ENCODE measurements at regions not wholly inside any gene's neighbourhood (a gene's known extent, or its start where the extent isn't known, plus 50 kb on each side); places are given as distances from the start of the nearest gene placed in this dataset.

DNA sequence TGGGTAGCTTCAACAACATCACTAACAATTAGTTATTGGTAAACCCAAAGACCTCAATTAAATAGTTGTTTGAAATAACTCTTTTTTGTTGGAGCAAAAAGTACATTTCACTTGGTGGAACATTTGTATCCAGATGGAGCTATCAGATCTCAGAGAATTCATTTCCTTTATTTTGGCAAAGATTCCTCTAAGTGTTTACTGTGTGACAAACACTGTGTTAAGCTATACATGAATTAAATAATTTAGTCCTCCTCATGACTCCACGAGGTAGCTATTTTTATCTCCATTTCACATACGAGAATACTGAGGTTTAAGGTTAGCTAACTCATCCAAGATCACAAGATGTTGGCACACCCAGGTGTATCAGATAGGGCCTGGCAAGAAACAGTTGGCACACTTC lies 104.0 kb upstream of the IMMP2L start:
- Histone ChIP-seq H3K4ac (ENCODE audit: low read depth, low read length) (no peak overlapping the region), H3T11ph (ENCODE audit: low read length) (no peak overlapping the region), H3K9ac (ENCODE audit: extremely low read depth, insufficient read length, low read length) (no peak overlapping the region), H2BK5ac (ENCODE audit: insufficient read length, low read length) (no peak overlapping the region), H2AFZ (ENCODE audit: low read length) (no peak overlapping the region), H4K8ac (replicated peaks; ENCODE audit: insufficient read length, low read depth, low read length) (no peak overlapping the region), H3K27ac (ENCODE audit: insufficient read length, low read depth, low read length) (no peak overlapping the region), H3K14ac (ENCODE audit: insufficient read depth, low read length) (no peak overlapping the region), H3K4me1 (ENCODE audit: insufficient read depth, low read length) (no peaks in the 10 kb centered on the region), H2AK5ac (ENCODE audit: insufficient read length, low read length) (no peak overlapping the region), H3K79me1 (ENCODE audit: insufficient read depth, low read depth, low read length, poor library complexity, severe bottlenecking) (no peaks in the 10 kb centered on the region), H3K9me3 (ENCODE audit: control insufficient read depth, low read depth, low read length) (no peaks in the 10 kb centered on the region), H3K56ac (ENCODE audit: insufficient read length, low read depth, low read length) (no peak overlapping the region), H2BK20ac (ENCODE audit: low read depth, low read length, poor library complexity, severe bottlenecking) (no peak overlapping the region), H3K18ac (ENCODE audit: insufficient read length, low read depth, low read length) (no peak overlapping the region), H4K5ac (ENCODE audit: insufficient read length, low read depth, low read length) (no peak overlapping the region), H2BK120ac (ENCODE audit: low read depth, low read length, poor library complexity, severe bottlenecking) (no peak overlapping the region), H4K20me1 (ENCODE audit: control insufficient read depth, insufficient read depth, insufficient read length) (no peaks in the 10 kb centered on the region), H3K23ac (ENCODE audit: insufficient read length, low read depth, low read length) (no peak overlapping the region), H3K4me2 (ENCODE audit: insufficient read depth, insufficient read length, low read length) (no peak overlapping the region), H4K91ac (ENCODE audit: insufficient read length, low read depth, low read length) (no peak overlapping the region), H2BK15ac (ENCODE audit: low read depth, low read length) (no peak overlapping the region), H2BK12ac (ENCODE audit: insufficient read length, low read depth, low read length) (no peak overlapping the region), H3K23me2 (ENCODE audit: insufficient read length, low read depth, low read length, poor library complexity, severe bottlenecking) (no peaks in the 10 kb centered on the region), H3K27me3 (ENCODE audit: insufficient read depth, low read length) (no peaks in the 10 kb centered on the region), H3K79me2 (ENCODE audit: insufficient read depth, low read length) (no peaks in the 10 kb centered on the region)
- WGBS (ENCODE audit: extremely low coverage, insufficient read length, low lambda C conversion rate) = no CpG with 5 or more reads among the region's 2 CpGs
- H3K27ac Mint-ChIP-seq = no peak overlapping the region
- no peaks in the 10 kb centered on the region; a peak in 1 of 7 replicates for H3K36me3 Mint-ChIP-seq (ENCODE audit: insufficient read depth in 1 of 3, low read depth in 3 of 3)
- no peaks in the 10 kb centered on the region for H3K9me3 Mint-ChIP-seq
- H3K27me3 Mint-ChIP-seq (ENCODE audit: low read depth) = no peaks in the 10 kb centered on the region; the same call in 1 of the 2 replicates
- H3K4me3 Mint-ChIP-seq = no peak overlapping the region
- no peak for TF ChIP-seq CTCF (conservative IDR thresholded peaks at IDR 0.05)
- DNase-seq = no peak
- peaks cover 31 to 34% of the 10 kb centered on the region in 2 experiments for H3K4me1 Mint-ChIP-seq
